Right renal cortex interstitium (tissue), 3 donors: ENCODE measurements at regions not wholly inside any gene's neighbourhood (a gene's known extent, or its start where the extent isn't known, plus 50 kb on each side); places are given as distances from the start of the nearest gene placed in this dataset.
A peak's percentile ranks its signal among the peaks of the same experiment; 100 is the strongest.
"Not testable (repeated sequence)": the region's sequence is repeated elsewhere in the genome, so short reads cannot be mapped to it uniquely, and the experiment has no call there.

ENCODE experiments used
- DNase-seq, 3 donors: peaks; one replicate each; pipeline ENCODE4 v3.0.0-alpha.2; 2013; ENCODE audit warnings: low read depth in 3 of 3, low spot score in 2 of 3

- no peak for DNase-seq
Measured at GRCh38 chr6:122143813-122144601, 255.4 kb upstream of the HSF2 start.

GRCh38 chr6:122145246-122145645, 254.2 kb upstream of the HSF2 start:
- no peak for DNase-seq

DNA sequence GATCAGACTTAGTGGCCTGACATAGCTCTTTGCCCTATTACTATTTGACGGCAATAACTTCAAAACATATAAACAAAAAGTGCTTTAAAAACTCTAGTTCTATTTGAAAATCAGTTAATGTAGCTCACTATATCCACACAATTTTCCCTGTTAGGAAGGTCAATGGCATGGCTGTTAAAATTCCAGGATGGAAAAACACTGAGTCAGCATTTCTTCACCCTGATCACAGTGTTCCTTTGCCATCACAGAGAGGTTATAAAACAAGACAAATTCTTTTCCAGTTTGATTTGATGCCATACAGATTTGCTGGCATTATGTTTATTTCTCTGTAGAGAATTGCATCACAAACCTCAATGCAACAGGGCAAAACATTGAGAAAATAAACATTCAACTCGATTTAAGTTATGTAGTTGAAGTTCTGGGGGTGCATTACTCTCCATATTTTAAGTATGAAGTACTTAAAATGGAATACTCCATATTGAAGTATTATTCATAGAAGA, 253.7 kb upstream of the HSF2 start:
- no peak for DNase-seq

GRCh38 chr6:122147291-122147690, 252.2 kb upstream of the HSF2 start:
- DNase-seq = no peak

- DNase-seq = no peak
Measured at GRCh38 chr6:122151066-122151465, 248.4 kb upstream of the HSF2 start.

- no peak for DNase-seq
Measured at GRCh38 chr6:122151763-122152162, 247.7 kb upstream of the HSF2 start.

- no peak for DNase-seq
Measured at GRCh38 chr6:122153557-122153956, 245.9 kb upstream of the HSF2 start.

DNA sequence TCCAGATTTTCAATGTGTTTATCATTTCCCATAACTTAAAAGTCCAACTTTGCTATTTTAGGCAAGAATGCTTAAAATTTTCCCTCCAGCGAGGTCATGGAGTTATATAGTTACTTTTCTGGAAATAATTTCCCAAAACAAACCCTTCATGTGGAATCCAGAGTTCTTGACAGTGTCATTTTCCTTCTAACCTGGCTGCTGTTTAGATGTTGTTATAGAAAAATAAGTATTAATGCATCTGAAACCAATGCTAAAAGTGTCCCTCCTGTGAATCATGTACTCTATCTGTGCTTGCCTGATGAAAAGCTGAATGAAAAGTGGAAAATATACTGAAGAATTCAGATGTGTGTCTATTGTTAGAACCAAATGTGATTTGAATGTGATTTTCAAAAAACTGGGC, 245.3 kb upstream of the HSF2 start:
- DNase-seq = no peak

GRCh38 chr6:122154912-122155575, 244.4 kb upstream of the HSF2 start:
- DNase-seq = no peak

DNA sequence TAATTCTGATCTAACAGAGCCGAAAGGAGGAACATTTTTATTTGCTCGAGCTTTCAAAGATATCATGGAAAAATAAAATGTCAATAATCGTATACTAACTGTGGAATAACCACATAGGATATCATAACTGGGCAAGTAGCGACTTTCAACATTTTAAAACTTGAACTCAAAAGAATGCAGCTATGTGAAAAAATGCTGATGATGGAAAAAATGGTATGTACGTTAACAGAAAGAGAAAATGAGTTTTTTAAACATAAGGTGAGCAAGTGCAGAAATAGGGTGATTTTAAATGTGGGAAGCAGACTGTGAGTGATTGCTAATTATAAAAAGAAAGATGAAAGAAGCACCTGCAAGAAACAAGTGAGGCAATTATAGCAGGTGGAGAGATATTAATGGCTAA, 238.3 kb upstream of the HSF2 start:
- no peak for DNase-seq

DNA sequence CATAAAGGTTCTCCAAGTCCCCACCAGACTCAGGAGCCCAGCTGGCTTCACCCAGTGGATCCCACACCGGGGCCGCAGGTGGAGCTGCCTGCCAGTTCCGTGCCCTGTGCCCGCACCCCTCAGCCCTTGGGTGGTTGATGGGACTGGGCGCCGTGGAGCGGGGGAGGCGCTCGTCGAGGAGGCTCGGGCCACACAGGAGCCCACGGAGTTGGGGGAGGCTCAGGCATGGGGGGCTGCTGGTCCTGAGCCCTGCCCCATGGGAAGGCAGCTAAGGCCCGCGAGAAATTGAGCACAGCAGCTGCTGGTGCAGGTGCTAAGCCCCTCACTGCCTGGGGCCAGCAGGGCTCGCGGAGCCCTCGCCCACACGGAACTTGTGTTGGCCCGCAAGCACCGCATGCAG, 234.4 kb upstream of the HSF2 start:
- no peak for DNase-seq

DNA sequence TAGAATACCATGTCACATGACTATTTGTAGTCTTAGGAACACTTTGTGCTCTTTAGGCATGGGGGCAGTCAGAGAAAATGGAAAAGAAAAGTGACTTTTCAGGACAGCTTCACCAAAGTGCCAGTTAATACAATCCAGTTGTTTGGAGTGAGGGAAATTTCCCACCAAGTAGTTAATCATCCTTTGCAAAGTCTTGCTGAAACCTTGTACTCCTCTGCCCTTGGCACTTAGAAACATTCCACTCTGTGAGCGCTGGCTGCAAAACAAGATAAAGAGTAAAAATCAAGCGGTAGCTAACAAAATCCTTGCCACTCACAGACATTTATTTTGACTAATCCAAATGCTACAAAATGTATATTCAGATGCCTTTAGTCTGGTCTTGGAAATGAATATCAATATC, 229.2 kb upstream of the HSF2 start:
- DNase-seq = no peak

DNA sequence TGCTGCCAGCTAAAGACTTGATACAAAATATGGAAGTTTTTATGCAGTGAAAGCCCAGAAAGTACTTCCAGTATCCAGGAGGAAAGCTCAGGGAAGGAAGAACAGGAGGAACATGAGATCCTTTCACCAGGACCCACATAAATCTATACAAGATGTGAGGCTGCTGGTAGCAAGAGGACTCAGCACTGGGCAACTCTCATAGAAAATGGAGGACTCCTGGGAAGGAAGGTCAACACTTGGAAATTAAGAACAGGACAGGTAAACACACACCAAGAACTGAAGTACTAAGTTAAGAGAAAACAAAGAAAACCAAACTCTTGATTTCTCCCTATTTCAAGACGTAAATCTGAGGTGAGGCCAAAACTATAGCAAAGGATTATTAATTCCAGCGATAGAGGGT, 220.5 kb upstream of the HSF2 start:
- DNase-seq = no peak

DNA sequence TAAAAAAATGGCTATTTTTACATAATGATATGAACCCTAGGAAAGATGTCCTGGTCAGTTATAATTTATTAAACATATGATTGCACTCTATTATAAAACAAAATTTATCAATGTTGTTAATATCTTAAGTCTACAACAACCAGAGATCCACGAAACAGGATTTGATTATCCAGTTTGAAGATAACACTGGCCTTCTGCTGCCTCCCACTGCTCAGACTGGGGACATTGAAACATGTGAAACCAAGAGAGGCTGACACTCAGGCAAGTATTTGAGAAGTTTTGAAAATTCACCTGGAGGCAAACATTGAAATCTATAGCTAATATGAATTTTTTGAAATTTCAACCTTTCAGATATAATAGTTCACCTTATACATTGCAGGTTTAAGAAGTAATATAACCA, 219.3 kb upstream of the HSF2 start:
- no peak for DNase-seq

- DNase-seq = no peak
Measured at GRCh38 chr6:122182061-122182460, 217.4 kb upstream of the HSF2 start.

DNA sequence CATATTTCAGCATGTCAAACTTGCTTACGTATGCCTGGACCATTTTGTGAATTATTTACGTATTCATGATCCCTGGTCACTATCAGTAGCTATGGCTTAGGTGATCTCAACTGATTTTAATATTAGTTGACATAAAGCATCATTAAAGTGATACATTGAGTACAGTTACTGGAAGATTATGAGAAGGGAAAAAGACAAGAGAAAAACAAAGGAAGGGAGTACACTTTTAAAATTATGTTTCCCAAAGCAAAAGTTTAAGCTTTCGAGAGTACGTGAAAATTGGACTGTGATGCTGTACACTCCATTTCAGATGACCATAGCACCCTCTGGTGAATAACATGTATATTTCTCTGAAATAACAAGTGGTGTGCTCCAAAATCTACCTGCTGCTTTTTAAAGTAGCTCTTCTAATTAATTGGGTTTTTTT, 215.0 kb upstream of the HSF2 start:
- peak in 2 of 3 donors; percentile 5 to 7 for DNase-seq

DNA sequence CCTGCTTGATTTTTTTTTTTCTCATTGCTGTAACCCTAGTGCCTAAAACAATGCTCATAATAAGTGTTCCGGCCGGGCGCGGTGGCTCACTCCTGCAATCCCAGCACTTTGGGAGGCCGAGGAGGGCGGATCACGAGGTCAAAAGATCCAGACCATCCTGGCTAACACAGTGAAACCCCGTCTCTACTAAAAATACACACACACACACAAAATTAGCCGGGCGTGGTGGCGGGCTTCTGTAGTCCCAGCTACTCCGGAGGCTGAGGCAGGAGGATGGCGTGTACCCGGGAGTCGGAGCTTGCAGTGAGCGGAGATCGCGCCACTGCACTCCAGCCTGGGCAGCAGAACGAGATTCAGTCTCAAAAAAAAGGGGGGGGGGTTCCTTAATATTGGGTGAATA, 214.0 kb upstream of the HSF2 start:
- not testable (repeated sequence) for DNase-seq

DNA sequence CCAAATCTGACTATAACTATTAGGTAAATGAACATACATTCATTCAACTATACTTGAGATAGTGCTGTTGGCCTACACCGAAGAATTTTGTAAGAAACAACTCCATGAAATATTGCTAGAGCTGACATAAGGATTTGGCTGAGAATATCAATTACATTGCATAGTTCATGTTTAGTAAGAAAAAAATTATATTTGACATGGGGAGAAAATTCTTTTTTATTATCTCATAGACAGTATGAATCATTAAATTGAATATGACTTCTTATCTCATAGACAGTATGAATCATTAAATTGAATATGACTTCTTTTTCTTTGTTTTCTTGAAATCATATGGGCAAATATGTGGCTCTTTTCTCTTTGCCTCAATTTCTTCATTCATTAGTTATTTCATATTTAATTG, 212.3 kb upstream of the HSF2 start:
- no peak for DNase-seq

GRCh38 chr6:122198922-122199321, 200.5 kb upstream of the HSF2 start:
- no peak for DNase-seq

GRCh38 chr6:122200440-122200839, 199.0 kb upstream of the HSF2 start:
- DNase-seq = no peak

- DNase-seq = no peak
Measured at GRCh38 chr6:122202576-122203137, 196.8 kb upstream of the HSF2 start.

DNA sequence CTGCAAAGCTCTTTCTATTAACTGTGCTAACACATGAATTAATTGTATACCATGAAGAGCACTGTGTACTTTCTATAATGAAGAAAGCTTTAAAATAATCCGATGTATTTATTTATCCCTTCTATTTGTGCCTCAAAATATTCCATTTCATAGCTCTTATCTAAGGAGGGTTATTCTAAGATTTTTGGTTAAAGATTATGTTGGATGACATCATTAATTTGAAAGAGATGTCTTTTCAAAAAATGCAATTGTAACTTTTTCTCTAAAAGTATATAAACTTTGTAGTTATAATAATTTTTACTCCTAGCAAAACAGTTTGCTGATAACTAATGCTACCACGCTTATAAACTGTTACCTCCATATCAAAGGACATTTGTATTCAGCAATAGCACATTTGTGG, 192.4 kb upstream of the HSF2 start:
- DNase-seq = no peak
